CD4-positive, alpha-beta T cell treated with Interleukin-12 subunit alpha and Interleukin-12 subunit beta, for 1 hour (primary cell): ENCODE measurements at regions not wholly inside any gene's neighbourhood (a gene's known extent, or its start where the extent isn't known, plus 50 kb on each side); places are given as distances from the start of the nearest gene placed in this dataset.

Experiments
- DNase-seq: peaks from one replicate; pipeline ENCODE4 v3.0.0-alpha.2; 2020

- peak; percentile 2 for DNase-seq
Measured at GRCh38 chr13:30845297-30846214, 60.5 kb upstream of the MEDAG start.

DNA sequence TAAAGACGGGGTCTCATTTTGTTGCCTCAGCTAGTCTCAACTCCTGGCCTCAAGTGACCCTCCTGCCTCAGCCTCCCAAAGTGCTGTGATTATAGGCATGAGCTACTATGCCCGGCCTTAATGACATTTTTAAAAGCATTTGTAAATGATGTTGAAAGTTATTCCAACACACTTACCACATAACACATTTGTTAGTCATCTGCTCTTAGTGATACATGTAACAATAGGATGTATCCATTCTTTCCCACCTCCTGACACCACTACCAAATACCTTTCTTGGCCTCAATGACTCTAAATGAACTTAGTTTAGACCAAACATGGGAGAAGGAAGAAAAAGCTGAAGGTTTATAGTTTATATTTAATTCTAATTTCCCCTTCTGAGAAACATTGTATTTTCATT is 59.8 kb upstream of the MEDAG start:
- no peak for DNase-seq

DNA sequence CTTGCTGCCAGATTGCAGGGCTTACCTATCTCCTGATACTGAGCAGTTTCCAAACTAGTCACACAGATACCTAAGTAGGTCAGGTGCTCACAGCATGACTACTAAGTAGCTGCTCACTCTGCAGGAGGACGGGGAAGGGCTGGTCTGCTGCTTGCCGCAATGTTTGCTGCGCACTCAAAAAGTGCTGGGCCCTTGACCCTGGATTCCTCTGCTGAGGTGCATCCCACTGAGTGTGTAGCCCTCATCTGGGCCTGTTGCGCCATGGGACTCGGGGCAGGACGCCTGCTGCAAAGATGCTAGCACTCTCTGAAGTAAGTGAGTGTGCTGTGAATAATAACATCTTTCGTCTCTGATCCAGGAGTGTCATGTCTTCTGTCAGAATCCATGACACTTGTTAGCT is 59.2 kb upstream of the MEDAG start:
- DNase-seq = no peak

- no peak for DNase-seq
Measured at GRCh38 chr13:30847650-30848307, 58.3 kb upstream of the MEDAG start.

GRCh38 chr13:30848332-30849027 is 57.6 kb upstream of the MEDAG start:
- no peak for DNase-seq

DNA sequence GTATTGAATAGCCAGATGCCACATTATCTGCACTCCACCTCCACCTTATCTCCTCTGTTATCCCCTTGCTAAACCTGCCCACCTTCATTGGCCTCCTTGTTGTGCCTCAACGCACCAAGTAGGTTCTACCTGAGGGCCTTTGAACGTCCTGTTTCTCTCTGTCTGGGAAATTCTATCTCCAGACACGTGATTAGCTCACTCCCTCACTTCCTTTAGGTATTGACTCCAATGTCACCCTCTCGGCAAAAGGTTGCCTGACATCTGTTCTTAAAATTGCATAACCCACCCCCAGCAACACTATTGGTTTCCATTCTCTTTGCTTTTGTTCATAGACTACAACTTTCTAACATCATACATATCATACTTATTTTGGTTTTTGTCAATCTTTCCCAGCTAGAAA is 56.5 kb upstream of the MEDAG start:
- no peak for DNase-seq

GRCh38 chr13:30850204-30850866 is 55.7 kb upstream of the MEDAG start:
- DNase-seq = no peak

GRCh38 chr13:30850867-30851211 is 55.2 kb upstream of the MEDAG start:
- no peak for DNase-seq

DNA sequence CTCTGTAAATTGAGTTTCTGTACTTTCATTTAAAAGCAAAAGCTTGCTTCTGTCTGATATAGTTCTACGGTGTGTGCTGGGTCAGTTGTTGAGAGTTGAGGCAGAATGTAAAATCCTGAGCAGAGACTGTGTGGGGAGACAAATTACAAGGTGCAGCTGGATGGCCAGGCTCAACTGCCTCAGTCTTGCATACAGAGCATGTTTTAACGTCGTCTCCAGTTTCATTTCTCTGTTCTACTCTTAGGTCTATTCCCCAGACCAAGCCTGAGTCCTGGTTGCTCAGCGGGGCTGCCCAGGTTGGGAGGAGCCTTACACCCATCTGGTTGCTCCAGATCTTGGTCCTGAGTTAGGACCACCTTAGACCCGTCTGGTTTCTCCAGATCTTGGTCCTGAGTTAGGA is 54.4 kb upstream of the MEDAG start:
- DNase-seq = no peak

DNA sequence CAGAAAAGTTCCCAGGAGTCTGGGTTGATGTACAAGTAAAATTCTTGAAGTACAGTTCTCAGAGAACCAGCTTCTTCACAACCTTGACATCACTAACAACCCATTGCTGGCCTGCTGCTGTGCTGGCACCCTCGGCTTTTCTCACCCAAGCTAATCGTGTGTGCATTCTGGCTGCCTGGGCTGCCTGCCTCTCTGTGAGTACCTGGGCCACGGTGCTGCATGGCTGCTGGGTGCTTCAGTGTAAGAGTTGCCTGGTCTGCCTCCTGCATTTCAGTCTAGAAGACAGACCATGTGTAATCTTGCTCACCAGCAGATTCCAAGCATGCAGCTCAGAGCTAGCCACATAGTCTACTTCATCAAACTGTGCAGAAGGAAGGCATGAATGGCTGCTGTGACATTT is 50.5 kb upstream of the MEDAG start:
- DNase-seq = no peak

- DNase-seq = no peak
Measured at GRCh38 chr13:30856005-30856790, 49.9 kb upstream of the MEDAG start.
